ENCODE measurements at regions not wholly inside any gene's neighbourhood (a gene's known extent, or its start where the extent isn't known, plus 50 kb on each side); places are given as distances from the start of the nearest gene placed in this dataset.

GRCh38 chr3:182117583-182117982 lies 405.9 kb downstream of the SOX2 start:
- H3K27ac ChIP-seq = no peak overlapping the region
- TF ChIP-seq, protein P1, sequence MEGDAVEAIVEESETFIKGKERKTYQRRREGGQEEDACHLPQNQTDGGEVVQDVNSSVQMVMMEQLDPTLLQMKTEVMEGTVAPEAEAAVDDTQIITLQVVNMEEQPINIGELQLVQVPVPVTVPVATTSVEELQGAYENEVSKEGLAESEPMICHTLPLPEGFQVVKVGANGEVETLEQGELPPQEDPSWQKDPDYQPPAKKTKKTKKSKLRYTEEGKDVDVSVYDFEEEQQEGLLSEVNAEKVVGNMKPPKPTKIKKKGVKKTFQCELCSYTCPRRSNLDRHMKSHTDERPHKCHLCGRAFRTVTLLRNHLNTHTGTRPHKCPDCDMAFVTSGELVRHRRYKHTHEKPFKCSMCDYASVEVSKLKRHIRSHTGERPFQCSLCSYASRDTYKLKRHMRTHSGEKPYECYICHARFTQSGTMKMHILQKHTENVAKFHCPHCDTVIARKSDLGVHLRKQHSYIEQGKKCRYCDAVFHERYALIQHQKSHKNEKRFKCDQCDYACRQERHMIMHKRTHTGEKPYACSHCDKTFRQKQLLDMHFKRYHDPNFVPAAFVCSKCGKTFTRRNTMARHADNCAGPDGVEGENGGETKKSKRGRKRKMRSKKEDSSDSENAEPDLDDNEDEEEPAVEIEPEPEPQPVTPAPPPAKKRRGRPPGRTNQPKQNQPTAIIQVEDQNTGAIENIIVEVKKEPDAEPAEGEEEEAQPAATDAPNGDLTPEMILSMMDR (conservative IDR thresholded peaks at IDR 0.05) = no peak
- TF ChIP-seq ZFX (IDR thresholded peaks at IDR 0.05) = no peak

- TF ChIP-seq, protein P1 (conservative IDR thresholded peaks at IDR 0.05) = no peak
- no peak for TF ChIP-seq ZFX (IDR thresholded peaks at IDR 0.05)
- no peak overlapping the region for H3K27ac ChIP-seq
Observed at GRCh38 chr3:182118066-182118465, 406.3 kb downstream of the SOX2 start.

GRCh38 chr3:182121401-182121800 lies 409.7 kb downstream of the SOX2 start:
- no peak for TF ChIP-seq ZFX (IDR thresholded peaks at IDR 0.05)
- TF ChIP-seq, protein P1 (conservative IDR thresholded peaks at IDR 0.05) = no peak

DNA sequence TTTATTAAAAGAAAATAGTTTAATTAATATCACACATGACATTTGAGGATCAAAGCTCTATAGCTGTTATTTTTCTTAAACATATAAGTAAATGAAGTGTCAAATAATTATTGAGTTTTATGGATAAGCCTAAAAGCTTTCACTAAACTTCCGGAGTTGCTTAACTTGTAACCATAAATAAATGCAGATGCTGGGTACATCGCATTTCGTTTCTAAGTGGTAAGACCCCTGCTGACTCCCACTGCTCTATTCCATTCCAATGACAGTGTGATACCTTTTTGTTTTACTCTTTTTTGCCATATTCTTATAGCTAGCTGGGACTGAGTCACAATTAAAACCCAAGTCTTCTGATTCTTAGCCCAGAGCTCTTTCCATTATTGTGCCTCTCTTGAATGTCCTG lies 411.1 kb downstream of the SOX2 start:
- TF ChIP-seq, protein P1 (conservative IDR thresholded peaks at IDR 0.05) = no peak
- no peak for TF ChIP-seq ZFX (IDR thresholded peaks at IDR 0.05)

More at GRCh38 chr3:182121401-182121800, 409.7 kb downstream of the SOX2 start:
- H3K27ac ChIP-seq = no peak overlapping the region

GRCh38 chr3:182124187-182124586 lies 412.5 kb downstream of the SOX2 start:
- no peak for TF ChIP-seq ZFX (IDR thresholded peaks at IDR 0.05)
- TF ChIP-seq, protein P1 (conservative IDR thresholded peaks at IDR 0.05) = no peak
- H3K27ac ChIP-seq = no peak overlapping the region

More for the DNA sequence above, 411.1 kb downstream of the SOX2 start:
- no peak overlapping the region for H3K27ac ChIP-seq

- no peak for TF ChIP-seq ZFX (IDR thresholded peaks at IDR 0.05)
- TF ChIP-seq, protein P1 (conservative IDR thresholded peaks at IDR 0.05) = no peak
- no peak overlapping the region for H3K27ac ChIP-seq
Observed at GRCh38 chr3:182124716-182125115, 413.0 kb downstream of the SOX2 start.

GRCh38 chr3:182129740-182130139 lies 418.0 kb downstream of the SOX2 start:
- TF ChIP-seq, protein P1 (conservative IDR thresholded peaks at IDR 0.05) = no peak
- no peak for TF ChIP-seq ZFX (IDR thresholded peaks at IDR 0.05)
- no peak overlapping the region for H3K27ac ChIP-seq

All from C4-2B (cell line).